RWPE2 (cell line): ENCODE measurements at regions not wholly inside any gene's neighbourhood (a gene's known extent, or its start where the extent isn't known, plus 50 kb on each side); places are given as distances from the start of the nearest gene placed in this dataset.

Source experiments
- ATAC-seq: fragments of 200-7000 bp; cut with Tn5 transposase; 3 replicates; pipeline ENCODE4 v1.9.1; 2021; ENCODE audit warnings: low read depth
- DNase-seq: peaks from one replicate; pipeline ENCODE4 v3.0.0-alpha.2; 2020; ENCODE audit warnings: low spot score
- H3K27ac ChIP-seq: fragments of 450-650 bp; 2 replicates; pipeline ENCODE4 v1.5.1; 2017; ENCODE audit warnings: mild to moderate bottlenecking; ENCODE audit not compliant: poor library complexity, severe bottlenecking
- H3K27me3 ChIP-seq: fragments of 250-450 bp; sonication (Bioruptor Pico); 2 replicates; pipeline ENCODE4 v1.5.1; 2021; ENCODE audit warnings: mild to moderate bottlenecking, moderate library complexity; ENCODE audit not compliant: insufficient read depth, poor library complexity, severe bottlenecking
- H3K36me3 ChIP-seq: fragments of 250-450 bp; sonication (Bioruptor Pico); 2 replicates; pipeline ENCODE4 v1.5.1; 2020; ENCODE audit warnings: low read depth, mild to moderate bottlenecking, moderate library complexity
- H3K4me1 ChIP-seq: fragments of 250-450 bp; sonication (Bioruptor Pico); 2 replicates; pipeline ENCODE4 v1.5.1; 2021; ENCODE audit warnings: mild to moderate bottlenecking, moderate library complexity; ENCODE audit not compliant: insufficient read depth, poor library complexity, severe bottlenecking
- H3K4me3 ChIP-seq: fragments of 250-450 bp; sonication (Bioruptor Pico); 2 replicates; pipeline ENCODE4 v1.5.1; 2021; ENCODE audit warnings: mild to moderate bottlenecking, moderate library complexity; ENCODE audit not compliant: severe bottlenecking
- H3K9me3 ChIP-seq: fragments of 250-450 bp; sonication (Bioruptor Pico); 2 replicates; pipeline ENCODE4 v1.5.1; 2021; ENCODE audit warnings: mild to moderate bottlenecking, moderate library complexity; ENCODE audit not compliant: severe bottlenecking
- CTCF ChIP-seq: fragments of 450-650 bp; IDR thresholded peaks from one replicate; pipeline ENCODE4 v1.5.1; 2017; ENCODE audit warnings: mild to moderate bottlenecking, moderate library complexity; ENCODE audit not compliant: poor library complexity, severe bottlenecking

GRCh38 chr13:85148009-85148408 is 651.2 kb downstream of the SLITRK6 start:
- TF ChIP-seq CTCF: no peak
- no peaks in the 10 kb centered on the region for H3K4me1 ChIP-seq
- no peaks in the 10 kb centered on the region for H3K27me3 ChIP-seq
- DNase-seq: no peak
- H3K4me3 ChIP-seq: no peak overlapping the region
- H3K36me3 ChIP-seq: no peaks in the 10 kb centered on the region
- no peaks in the 10 kb centered on the region for H3K9me3 ChIP-seq
- ATAC-seq: no peak
- H3K27ac ChIP-seq: no peak overlapping the region

- H3K4me1 ChIP-seq: peaks cover 12% of the 10 kb centered on the region
- ATAC-seq (no peak), DNase-seq (no peak)
- no peaks in the 10 kb centered on the region for H3K36me3 ChIP-seq
- H3K9me3 ChIP-seq: no peaks in the 10 kb centered on the region
- no peak overlapping the region for H3K4me3 ChIP-seq
- no peak for TF ChIP-seq CTCF
- H3K27ac ChIP-seq: no peak overlapping the region
- no peaks in the 10 kb centered on the region for H3K27me3 ChIP-seq
These were observed 656.8 kb downstream of the SLITRK6 start for GRCh38 chr13:85142351-85142927.

DNA sequence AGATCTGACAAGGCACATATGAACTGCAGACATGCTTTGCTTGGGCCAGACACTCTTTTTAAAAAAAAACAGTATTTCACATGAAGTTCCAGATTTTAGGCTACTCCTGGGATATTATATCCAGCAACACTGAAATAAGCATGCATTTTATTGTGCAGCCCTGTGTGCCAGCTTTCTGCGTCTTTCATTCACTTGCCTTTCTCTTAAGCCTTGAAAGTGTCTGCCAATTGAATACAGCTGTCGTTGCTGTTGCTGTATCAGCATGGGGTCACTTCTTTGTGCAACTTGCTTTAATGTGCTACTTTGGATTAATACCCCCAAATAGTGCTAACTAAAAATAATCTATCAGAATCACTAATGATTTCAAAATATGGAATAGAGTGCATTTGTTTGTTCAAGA is 657.8 kb downstream of the SLITRK6 start:
- ATAC-seq: no peak

DNA sequence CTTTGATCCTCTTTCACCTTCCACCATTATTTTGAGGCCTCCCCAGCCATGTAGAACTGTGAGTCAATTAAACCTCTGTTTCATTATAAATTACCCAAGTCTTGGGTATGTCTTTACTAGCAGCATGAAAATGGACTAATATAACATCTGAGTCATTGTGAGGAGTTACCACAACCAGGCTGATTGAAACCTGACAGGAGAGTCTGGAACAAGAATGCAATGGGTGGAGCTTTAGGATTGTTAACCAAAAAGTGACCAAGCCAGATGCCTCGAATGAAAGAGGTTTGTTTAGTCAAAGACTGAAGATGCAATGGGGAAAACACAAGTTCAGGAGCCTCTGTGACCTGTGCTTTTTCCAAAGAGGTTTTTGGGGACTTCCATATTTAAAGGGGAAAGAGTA is 659.0 kb downstream of the SLITRK6 start:
- H3K9me3 ChIP-seq: no peaks in the 10 kb centered on the region
- DNase-seq (no peak), ATAC-seq (peak; percentile 90)
- no peak overlapping the region for H3K4me3 ChIP-seq
- no peak for TF ChIP-seq CTCF
- no peaks in the 10 kb centered on the region for H3K27me3 ChIP-seq
- peaks cover 13% of the 10 kb centered on the region for H3K4me1 ChIP-seq
- no peaks in the 10 kb centered on the region for H3K36me3 ChIP-seq
- no peak overlapping the region for H3K27ac ChIP-seq

More for the DNA sequence above, 657.8 kb downstream of the SLITRK6 start:
- TF ChIP-seq CTCF: no peak
- Histone ChIP-seq H3K27ac (no peak overlapping the region), H3K27me3 (no peaks in the 10 kb centered on the region), H3K4me3 (no peak overlapping the region), H3K4me1 (peaks cover 13% of the 10 kb centered on the region), H3K36me3 (no peaks in the 10 kb centered on the region), H3K9me3 (no peaks in the 10 kb centered on the region)
- no peak for DNase-seq

DNA sequence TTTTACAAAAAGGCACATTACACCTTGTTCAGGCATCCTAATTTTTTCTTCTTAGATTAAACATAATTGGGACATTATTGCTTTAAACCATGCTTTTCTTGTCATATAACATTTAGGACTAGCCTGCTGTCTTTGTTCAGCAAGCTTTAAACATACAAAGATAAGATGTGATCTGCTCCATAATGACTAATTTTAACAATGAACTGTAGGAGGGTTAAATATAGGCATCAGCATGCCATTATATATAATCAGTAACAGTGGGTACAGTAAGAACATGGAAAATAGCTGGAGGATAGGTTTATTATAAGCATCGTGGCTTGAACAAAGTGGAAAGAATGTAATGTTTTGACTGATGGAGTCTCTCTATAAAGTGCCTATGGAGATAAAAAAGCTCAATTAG is 661.7 kb downstream of the SLITRK6 start:
- H3K36me3 ChIP-seq: no peaks in the 10 kb centered on the region
- no peak for TF ChIP-seq CTCF
- no peak overlapping the region for H3K4me3 ChIP-seq
- H3K27me3 ChIP-seq: no peaks in the 10 kb centered on the region
- no peaks in the 10 kb centered on the region for H3K9me3 ChIP-seq
- peaks cover 13% of the 10 kb centered on the region for H3K4me1 ChIP-seq
- no peak for DNase-seq
- no peak for ATAC-seq
- no peak overlapping the region for H3K27ac ChIP-seq
